Smooth muscle cell (in vitro differentiated cells): ENCODE measurements at regions not wholly inside any gene's neighbourhood (a gene's known extent, or its start where the extent isn't known, plus 50 kb on each side); places are given as distances from the start of the nearest gene placed in this dataset.

Experiments used
- DNase-seq: peaks from one replicate; lab custom pipeline; 2025; ENCODE audit not compliant: unreplicated experiment; lab: John Stamatoyannopoulos, UW
- H2AFZ ChIP-seq: fragments of 200-600 bp; sonication (generic); 2 replicates; pipeline ENCODE4 v1.6.0; 2016; ENCODE audit warnings: antibody characterized with exemption, low read depth, mild to moderate bottlenecking
- H3F3A ChIP-seq: fragments of 200-600 bp; sonication (generic); 2 replicates; pipeline ENCODE4 v1.6.0; 2017; ENCODE audit warnings: antibody characterized with exemption, low read depth
- H3K27ac ChIP-seq: fragments of 200-600 bp; sonication (generic); 2 replicates; pipeline ENCODE4 v1.5.1; 2016; ENCODE audit warnings: low read depth, mild to moderate bottlenecking
- H3K27me3 ChIP-seq: fragments of 200-600 bp; sonication (generic); 2 replicates; pipeline ENCODE4 v1.6.1; 2016; ENCODE audit warnings: low read depth, mild to moderate bottlenecking
- H3K36me3 ChIP-seq: fragments of 200-600 bp; sonication (generic); 2 replicates; pipeline ENCODE4 v1.5.1; 2016; ENCODE audit warnings: low read depth
- H3K4me1 ChIP-seq: fragments of 200-600 bp; sonication (generic); 2 replicates; pipeline ENCODE4 v1.5.1; 2016; ENCODE audit warnings: low read depth
- H3K4me2 ChIP-seq: fragments of 200-600 bp; sonication (generic); 2 replicates; pipeline ENCODE4 v1.6.0; 2016; ENCODE audit warnings: mild to moderate bottlenecking
- H3K4me3 ChIP-seq: fragments of 200-600 bp; sonication (generic); 2 replicates; pipeline ENCODE4 v1.5.1; 2016; ENCODE audit warnings: mild to moderate bottlenecking
- H3K79me2 ChIP-seq: fragments of 200-600 bp; sonication (generic); 2 replicates; pipeline ENCODE4 v1.6.0; 2016; ENCODE audit warnings: low read depth, mild to moderate bottlenecking
- H3K9ac ChIP-seq: fragments of 200-600 bp; sonication (generic); 2 replicates; pipeline ENCODE4 v1.6.0; 2016; ENCODE audit warnings: low read depth
- H3K9me3 ChIP-seq: fragments of 200-600 bp; sonication (generic); replicated peaks from 2 replicates; pipeline ENCODE4 v1.5.1; 2016; ENCODE audit warnings: low read depth
- H4K20me1 ChIP-seq: fragments of 200-600 bp; sonication (generic); 2 replicates; pipeline ENCODE4 v1.6.0; 2016; ENCODE audit warnings: low read depth
- CTCF ChIP-seq: fragments of 200-600 bp; sonication (generic); IDR thresholded peaks from 2 replicates; pipeline ENCODE4 v1.5.1; 2017; ENCODE audit warnings: borderline replicate concordance, mild to moderate bottlenecking, antibody characterized with exemption; ENCODE audit not compliant: insufficient read depth, poor library complexity, severe bottlenecking
- WGBS: methylation state at CpG from one replicate; pipeline ENCODE4 v1.1.7; 2016; ENCODE audit warnings: low lambda C conversion rate; 5-methylcytosine and 5-hydroxymethylcytosine counted together

GRCh38 chr7:69260023-69260422 is 338.3 kb upstream of the AUTS2 start:
- Histone ChIP-seq H3K9me3 (no peaks in the 10 kb centered on the region), H3K4me2 (no peak overlapping the region), H3F3A (no peaks in the 10 kb centered on the region), H3K4me1 (no peaks in the 10 kb centered on the region), H4K20me1 (no peaks in the 10 kb centered on the region), H3K27me3 (peaks cover 33% of the 10 kb centered on the region), H3K36me3 (no peaks in the 10 kb centered on the region), H2AFZ (no peak overlapping the region), H3K4me3 (no peak overlapping the region), H3K79me2 (no peaks in the 10 kb centered on the region), H3K9ac (no peak overlapping the region), H3K27ac (no peak overlapping the region)
- no peak for DNase-seq
- no peak for TF ChIP-seq CTCF
- WGBS: 88% methylated on average over 4 of the region's 4 CpGs

GRCh38 chr7:69263550-69263949 is 334.7 kb upstream of the AUTS2 start:
- Histone ChIP-seq H3K4me3 (no peak overlapping the region), H4K20me1 (no peaks in the 10 kb centered on the region), H3K79me2 (no peaks in the 10 kb centered on the region), H3K4me2 (no peak overlapping the region), H3K9ac (no peak overlapping the region), H3K4me1 (no peaks in the 10 kb centered on the region), H3K36me3 (no peaks in the 10 kb centered on the region), H3K9me3 (no peaks in the 10 kb centered on the region), H3K27me3 (peaks cover 37% of the 10 kb centered on the region), H2AFZ (no peak overlapping the region), H3F3A (no peaks in the 10 kb centered on the region), H3K27ac (no peak overlapping the region)
- no peak for DNase-seq
- no peak for TF ChIP-seq CTCF

- H2AFZ ChIP-seq: no peak overlapping the region
- no peaks in the 10 kb centered on the region for H3K36me3 ChIP-seq
- WGBS: 80% methylated on average over 4 of the region's 4 CpGs
- H3K4me2 ChIP-seq: no peak overlapping the region
- no peaks in the 10 kb centered on the region for H3F3A ChIP-seq
- H3K4me3 ChIP-seq: no peak overlapping the region
- H4K20me1 ChIP-seq: no peaks in the 10 kb centered on the region
- H3K27me3 ChIP-seq: peaks cover 42% of the 10 kb centered on the region
- H3K9ac ChIP-seq: no peak overlapping the region
- no peak for DNase-seq
- H3K79me2 ChIP-seq: no peaks in the 10 kb centered on the region
- H3K9me3 ChIP-seq: no peaks in the 10 kb centered on the region
- no peak for TF ChIP-seq CTCF
- H3K27ac ChIP-seq: no peak overlapping the region
- H3K4me1 ChIP-seq: no peaks in the 10 kb centered on the region
These were observed 328.5 kb upstream of the AUTS2 start for GRCh38 chr7:69269806-69270205.

- Histone ChIP-seq H3K4me1 (no peaks in the 10 kb centered on the region), H3K79me2 (no peaks in the 10 kb centered on the region), H3K9me3 (no peaks in the 10 kb centered on the region), H2AFZ (no peak overlapping the region), H3K4me3 (no peak overlapping the region), H3K9ac (no peak overlapping the region), H3K36me3 (no peaks in the 10 kb centered on the region), H3K27me3 (peaks cover 36% of the 10 kb centered on the region), H4K20me1 (no peaks in the 10 kb centered on the region), H3K4me2 (no peak overlapping the region), H3K27ac (no peak overlapping the region), H3F3A (peaks cover 3% of the 10 kb centered on the region)
- 53% methylated on average over 1 of the region's 1 CpG for WGBS
- no peak for DNase-seq
- no peak for TF ChIP-seq CTCF
These were observed 326.2 kb upstream of the AUTS2 start for GRCh38 chr7:69272101-69272500.
